HG03196 (cell line): ENCODE measurements at regions not wholly inside any gene's neighbourhood (a gene's known extent, or its start where the extent isn't known, plus 50 kb on each side); places are given as distances from the start of the nearest gene placed in this dataset.

Experiments used
- ATAC-seq: cut with Tn5 transposase; IDR thresholded peaks from one replicate; pipeline ENCODE4 v1.9.1; 2021; ENCODE audit not compliant: unreplicated experiment

- no peak for ATAC-seq
Measured at GRCh38 chr3:137201066-137201465, 243.3 kb downstream of the IL20RB start.

- no peak for ATAC-seq
Measured at GRCh38 chr3:137202941-137203340, 245.2 kb downstream of the IL20RB start.

GRCh38 chr3:137204409-137204808 is 246.6 kb downstream of the IL20RB start:
- ATAC-seq: no peak

GRCh38 chr3:137205394-137206045 is 247.7 kb downstream of the IL20RB start:
- no peak for ATAC-seq

- ATAC-seq: no peak
Measured at GRCh38 chr3:137207616-137208015, 249.8 kb downstream of the IL20RB start.

- no peak for ATAC-seq
Measured at GRCh38 chr3:137217733-137218132, 259.9 kb downstream of the IL20RB start.

- ATAC-seq: no peak
Measured at GRCh38 chr3:137219801-137220445, 262.1 kb downstream of the IL20RB start.

- ATAC-seq: no peak
Measured at GRCh38 chr3:137222736-137223225, 265.0 kb downstream of the IL20RB start.

GRCh38 chr3:137224464-137224863 is 266.7 kb downstream of the IL20RB start:
- ATAC-seq: no peak

GRCh38 chr3:137242836-137243400 is 285.1 kb downstream of the IL20RB start:
- no peak for ATAC-seq

GRCh38 chr3:137246491-137246890 is 288.7 kb downstream of the IL20RB start:
- no peak for ATAC-seq

- no peak for ATAC-seq
Measured at GRCh38 chr3:137249311-137249940, 291.6 kb downstream of the IL20RB start.

- no peak for ATAC-seq
Measured at GRCh38 chr3:137259089-137259488, 301.3 kb downstream of the IL20RB start.

- ATAC-seq: no peak
Measured at GRCh38 chr3:137259701-137260100, 301.9 kb downstream of the IL20RB start.

- ATAC-seq: no peak
Measured at GRCh38 chr3:137264071-137264820, 306.5 kb downstream of the IL20RB start.

- no peak for ATAC-seq
Measured at GRCh38 chr3:137264843-137265330, 307.1 kb downstream of the IL20RB start.

GRCh38 chr3:137282871-137283270 is 325.1 kb downstream of the IL20RB start:
- no peak for ATAC-seq

GRCh38 chr3:137285924-137286323 is 328.1 kb downstream of the IL20RB start:
- no peak for ATAC-seq

GRCh38 chr3:137293086-137293485 is 335.3 kb downstream of the IL20RB start:
- ATAC-seq: no peak

- ATAC-seq: no peak
Measured at GRCh38 chr3:137294139-137294538, 336.4 kb downstream of the IL20RB start.

- no peak for ATAC-seq
Measured at GRCh38 chr3:137294839-137295238, 337.1 kb downstream of the IL20RB start.
